C4-2B (cell line): ENCODE measurements at regions not wholly inside any gene's neighbourhood (a gene's known extent, or its start where the extent isn't known, plus 50 kb on each side); places are given as distances from the start of the nearest gene placed in this dataset.

Experiments
- CTCF ChIP-seq: fragments of 450-650 bp; conservative IDR thresholded peaks from 2 replicates; pipeline ENCODE4 v1.5.1; 2017; ENCODE audit warnings: mild to moderate bottlenecking
- ZFX ChIP-seq: fragments of 450-650 bp; IDR thresholded peaks from 2 replicates; pipeline ENCODE4 v1.6.1; 2017

- TF ChIP-seq CTCF (no peak), ZFX (no peak)
Measured at GRCh38 chr14:84432676-84433075, 1097.3 kb upstream of the FLRT2 start.
